ENCODE measurements at regions not wholly inside any gene's neighbourhood (a gene's known extent, or its start where the extent isn't known, plus 50 kb on each side); places are given as distances from the start of the nearest gene placed in this dataset.

DNA sequence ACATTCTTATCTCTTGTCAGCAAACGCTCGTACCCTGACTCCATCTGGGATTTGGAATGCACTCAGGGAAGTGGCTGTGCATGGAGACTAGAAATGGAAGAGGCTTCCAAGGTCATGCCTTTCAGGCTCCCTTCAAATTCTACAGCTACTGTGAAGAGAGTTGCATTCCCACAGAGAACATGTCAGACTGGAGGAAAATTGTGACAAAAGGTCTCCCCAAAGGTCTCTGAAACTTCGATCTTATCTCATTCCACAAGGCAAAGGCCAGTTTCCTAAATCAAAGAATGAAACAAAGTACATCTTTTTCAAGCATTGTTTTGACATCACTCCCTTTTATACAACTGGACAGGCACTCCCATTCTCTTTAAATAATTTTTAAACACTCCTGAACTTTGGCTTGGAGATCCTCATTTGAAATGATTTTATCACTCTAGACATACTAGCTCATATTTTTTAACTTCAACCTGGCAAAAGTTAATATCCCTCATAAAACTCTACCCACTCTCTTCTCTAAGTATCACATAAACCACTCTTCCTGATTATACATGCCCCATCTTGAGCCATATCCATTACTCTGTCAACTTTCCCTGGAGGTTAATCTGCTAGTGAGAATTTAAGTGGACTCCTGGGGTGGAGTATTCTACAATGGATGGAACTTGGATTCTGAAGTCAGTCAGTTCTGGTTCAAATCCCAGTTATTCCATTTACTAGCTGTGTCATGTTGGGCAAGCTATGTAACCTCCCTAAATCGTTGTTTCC, 218.1 kb upstream of the HMGA2 start:
- TF ChIP-seq EZH2 (IDR thresholded peaks at IDR 0.05; ENCODE audit: insufficient read depth, low read length) = no peak
- TF ChIP-seq, protein P1, sequence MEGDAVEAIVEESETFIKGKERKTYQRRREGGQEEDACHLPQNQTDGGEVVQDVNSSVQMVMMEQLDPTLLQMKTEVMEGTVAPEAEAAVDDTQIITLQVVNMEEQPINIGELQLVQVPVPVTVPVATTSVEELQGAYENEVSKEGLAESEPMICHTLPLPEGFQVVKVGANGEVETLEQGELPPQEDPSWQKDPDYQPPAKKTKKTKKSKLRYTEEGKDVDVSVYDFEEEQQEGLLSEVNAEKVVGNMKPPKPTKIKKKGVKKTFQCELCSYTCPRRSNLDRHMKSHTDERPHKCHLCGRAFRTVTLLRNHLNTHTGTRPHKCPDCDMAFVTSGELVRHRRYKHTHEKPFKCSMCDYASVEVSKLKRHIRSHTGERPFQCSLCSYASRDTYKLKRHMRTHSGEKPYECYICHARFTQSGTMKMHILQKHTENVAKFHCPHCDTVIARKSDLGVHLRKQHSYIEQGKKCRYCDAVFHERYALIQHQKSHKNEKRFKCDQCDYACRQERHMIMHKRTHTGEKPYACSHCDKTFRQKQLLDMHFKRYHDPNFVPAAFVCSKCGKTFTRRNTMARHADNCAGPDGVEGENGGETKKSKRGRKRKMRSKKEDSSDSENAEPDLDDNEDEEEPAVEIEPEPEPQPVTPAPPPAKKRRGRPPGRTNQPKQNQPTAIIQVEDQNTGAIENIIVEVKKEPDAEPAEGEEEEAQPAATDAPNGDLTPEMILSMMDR (IDR thresholded peaks at IDR 0.05; ENCODE audit: insufficient read depth, low read depth, low read length) = no peak
- Histone ChIP-seq H3K9me3 (ENCODE audit: insufficient read depth, low read depth, low read length) (no peaks in the 10 kb centered on the region), H3K36me3 (ENCODE audit: insufficient read depth, low read length) (peaks cover 5% of the 10 kb centered on the region), H3K4me3 (ENCODE audit: insufficient read depth, low read depth, low read length) (no peak overlapping the region), H3K27me3 (ENCODE audit: insufficient read depth, low read length) (no peaks in the 10 kb centered on the region), H3K27ac (ENCODE audit: low read depth, low read length) (peak overlapping the region; percentile 99), H2AFZ (ENCODE audit: low read depth, low read length) (no peak overlapping the region), H4K20me1 (ENCODE audit: insufficient read depth, low read length) (no peaks in the 10 kb centered on the region), H3K4me2 (ENCODE audit: low read length) (no peak overlapping the region), H3K4me1 (ENCODE audit: insufficient read depth, low read length) (peaks cover 40% of the 10 kb centered on the region), H3K79me2 (ENCODE audit: insufficient read depth, low read length) (peaks cover 11% of the 10 kb centered on the region), H3K9ac (ENCODE audit: low read length) (no peak overlapping the region)
- H3K36me3 Mint-ChIP-seq (ENCODE audit: low read depth, unreplicated experiment) = peaks cover 2% of the 10 kb centered on the region
- DNase-seq (ENCODE audit: low read depth) = no peak
- H3K9me3 Mint-ChIP-seq (ENCODE audit: unreplicated experiment) = peaks cover 4% of the 10 kb centered on the region
- H3K4me3 Mint-ChIP-seq (ENCODE audit: unreplicated experiment) = no peak overlapping the region
- no peak for FAIRE-seq
- no peaks in the 10 kb centered on the region for H3K27me3 Mint-ChIP-seq (ENCODE audit: low read depth, unreplicated experiment)
- peaks cover 48% of the 10 kb centered on the region for H3K4me1 Mint-ChIP-seq (ENCODE audit: low read depth, unreplicated experiment)
- peak overlapping the region; percentile 3 for H3K27ac Mint-ChIP-seq (ENCODE audit: unreplicated experiment)

DNA sequence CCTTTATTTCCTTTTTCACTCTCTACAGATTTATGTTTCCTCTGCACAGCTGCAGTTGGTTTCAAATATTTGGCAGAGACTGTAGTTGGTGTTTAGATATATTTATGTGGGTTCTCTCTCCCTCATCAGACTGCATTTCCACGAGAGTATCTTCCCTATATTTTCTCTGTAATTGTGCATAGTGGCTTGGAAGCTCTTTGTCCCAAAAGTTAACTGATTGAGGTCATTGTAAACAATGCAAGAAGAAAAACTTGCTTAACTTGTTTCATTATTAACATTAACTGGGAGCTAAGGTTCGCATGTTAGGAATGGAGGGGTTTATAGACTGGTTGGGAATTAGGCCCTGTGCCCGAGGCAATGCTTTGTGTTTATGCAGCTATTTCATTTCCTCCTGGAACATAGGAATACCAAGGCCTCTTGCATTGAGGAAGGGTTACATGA, 216.9 kb upstream of the HMGA2 start:
- Histone ChIP-seq H3K27ac (ENCODE audit: low read depth, low read length) (peak overlapping the region; percentile 63), H4K20me1 (ENCODE audit: insufficient read depth, low read length) (no peaks in the 10 kb centered on the region), H3K4me2 (ENCODE audit: low read length) (no peak overlapping the region), H2AFZ (ENCODE audit: low read depth, low read length) (no peak overlapping the region), H3K36me3 (ENCODE audit: insufficient read depth, low read length) (peaks cover 5% of the 10 kb centered on the region), H3K9ac (ENCODE audit: low read length) (no peak overlapping the region), H3K27me3 (ENCODE audit: insufficient read depth, low read length) (no peaks in the 10 kb centered on the region), H3K4me1 (ENCODE audit: insufficient read depth, low read length) (peaks cover 41% of the 10 kb centered on the region), H3K4me3 (ENCODE audit: insufficient read depth, low read depth, low read length) (no peak overlapping the region), H3K9me3 (ENCODE audit: insufficient read depth, low read depth, low read length) (no peaks in the 10 kb centered on the region), H3K79me2 (ENCODE audit: insufficient read depth, low read length) (peaks cover 11% of the 10 kb centered on the region)
- DNase-seq (ENCODE audit: low read depth) = no peak
- Mint-ChIP-seq H3K36me3 (ENCODE audit: low read depth, unreplicated experiment) (peaks cover 2% of the 10 kb centered on the region), H3K27ac (ENCODE audit: unreplicated experiment) (no peak overlapping the region), H3K4me1 (ENCODE audit: low read depth, unreplicated experiment) (peaks cover 43% of the 10 kb centered on the region), H3K27me3 (ENCODE audit: low read depth, unreplicated experiment) (no peaks in the 10 kb centered on the region), H3K4me3 (ENCODE audit: unreplicated experiment) (no peak overlapping the region), H3K9me3 (ENCODE audit: unreplicated experiment) (peaks cover 4% of the 10 kb centered on the region)
- no peak for FAIRE-seq
- TF ChIP-seq, protein P1 (IDR thresholded peaks at IDR 0.05; ENCODE audit: insufficient read depth, low read depth, low read length) = no peak
- TF ChIP-seq EZH2 (IDR thresholded peaks at IDR 0.05; ENCODE audit: insufficient read depth, low read length) = no peak

DNA sequence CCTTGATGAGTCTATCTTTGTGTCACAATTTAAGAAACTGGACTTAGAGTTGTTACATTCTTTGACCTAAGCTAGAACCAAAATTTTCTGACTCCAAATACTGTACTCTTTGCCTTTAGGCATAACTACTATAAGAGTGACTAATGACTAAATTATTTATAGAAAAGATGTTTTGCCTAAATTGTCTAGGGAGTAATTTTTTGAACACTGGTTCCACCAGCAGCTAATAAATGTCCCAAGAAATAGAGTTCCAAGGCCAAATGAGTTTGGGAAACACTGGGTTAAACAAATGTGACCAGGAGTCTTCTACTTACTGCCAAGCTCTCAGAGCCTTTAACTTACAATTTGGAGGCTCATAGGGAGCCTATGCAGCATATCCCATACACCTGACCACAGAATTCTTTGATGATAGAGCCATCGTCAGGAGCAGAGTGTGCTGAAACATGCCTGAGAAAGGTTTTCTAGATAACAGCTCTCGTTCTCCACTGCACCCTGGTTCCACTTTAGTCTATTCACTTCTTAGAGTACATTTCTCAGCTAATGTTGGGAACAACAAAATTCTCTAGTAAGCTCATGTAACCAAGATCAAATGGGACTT, 215.9 kb upstream of the HMGA2 start:
- no peaks in the 10 kb centered on the region for H3K27me3 Mint-ChIP-seq (ENCODE audit: low read depth, unreplicated experiment)
- Histone ChIP-seq H3K4me3 (ENCODE audit: insufficient read depth, low read depth, low read length) (no peak overlapping the region), H3K27me3 (ENCODE audit: insufficient read depth, low read length) (no peaks in the 10 kb centered on the region), H3K79me2 (ENCODE audit: insufficient read depth, low read length) (peaks cover 11% of the 10 kb centered on the region), H3K9ac (ENCODE audit: low read length) (peak overlapping the region; percentile 32), H3K9me3 (ENCODE audit: insufficient read depth, low read depth, low read length) (no peaks in the 10 kb centered on the region), H3K4me2 (ENCODE audit: low read length) (no peak overlapping the region), H3K4me1 (ENCODE audit: insufficient read depth, low read length) (peaks cover 43% of the 10 kb centered on the region), H4K20me1 (ENCODE audit: insufficient read depth, low read length) (no peaks in the 10 kb centered on the region), H3K27ac (ENCODE audit: low read depth, low read length) (peak overlapping the region; percentile 63), H2AFZ (ENCODE audit: low read depth, low read length) (no peak overlapping the region), H3K36me3 (ENCODE audit: insufficient read depth, low read length) (peaks cover 5% of the 10 kb centered on the region)
- peaks cover 38% of the 10 kb centered on the region for H3K4me1 Mint-ChIP-seq (ENCODE audit: low read depth, unreplicated experiment)
- H3K9me3 Mint-ChIP-seq (ENCODE audit: unreplicated experiment) = peaks cover 4% of the 10 kb centered on the region
- peak overlapping the region; percentile 56 for H3K27ac Mint-ChIP-seq (ENCODE audit: unreplicated experiment)
- no peak overlapping the region for H3K4me3 Mint-ChIP-seq (ENCODE audit: unreplicated experiment)
- FAIRE-seq (no peak), DNase-seq (ENCODE audit: low read depth) (peak; percentile 68)
- no peak for TF ChIP-seq EZH2 (IDR thresholded peaks at IDR 0.05; ENCODE audit: insufficient read depth, low read length)
- TF ChIP-seq, protein P1 (IDR thresholded peaks at IDR 0.05; ENCODE audit: insufficient read depth, low read depth, low read length) = no peak
- H3K36me3 Mint-ChIP-seq (ENCODE audit: low read depth, unreplicated experiment) = peaks cover 2% of the 10 kb centered on the region

All from astrocyte (in vitro differentiated cells and primary cell).